Osteoblast (primary cell): ENCODE measurements at regions not wholly inside any gene's neighbourhood (a gene's known extent, or its start where the extent isn't known, plus 50 kb on each side); places are given as distances from the start of the nearest gene placed in this dataset.

Source experiments
- DNase-seq: peaks from one replicate; pipeline ENCODE4 v3.0.0; 2011; ENCODE audit warnings: low spot score, mixed read lengths; ENCODE audit not compliant: insufficient read length; ENCODE audit errors: missing footprints
- H2AFZ ChIP-seq: 2 replicates; pipeline ENCODE4 v1.6.0; 2011; ENCODE audit warnings: mild to moderate bottlenecking, low read length
- H3K27ac ChIP-seq: 2 replicates; pipeline ENCODE4 v1.5.1; 2011; ENCODE audit warnings: mild to moderate bottlenecking, low read depth, low read length, moderate library complexity
- H3K27me3 ChIP-seq: 2 replicates; pipeline ENCODE4 v1.6.0; 2012; ENCODE audit warnings: mild to moderate bottlenecking, control low read depth, inconsistent platforms, low read length, moderate library complexity; ENCODE audit not compliant: insufficient read depth
- H3K36me3 ChIP-seq: 2 replicates; pipeline ENCODE4 v1.5.1; 2011; ENCODE audit warnings: mild to moderate bottlenecking, low read length, control low read depth, moderate library complexity; ENCODE audit not compliant: insufficient read depth
- H3K4me1 ChIP-seq: 2 replicates; pipeline ENCODE4 v1.5.1; 2011; ENCODE audit warnings: mild to moderate bottlenecking, low read length, control low read depth, moderate library complexity; ENCODE audit not compliant: insufficient read depth
- H3K4me2 ChIP-seq: 2 replicates; pipeline ENCODE4 v1.6.0; 2011; ENCODE audit warnings: mild to moderate bottlenecking, low read length; ENCODE audit not compliant: insufficient read depth
- H3K4me3 ChIP-seq: fragments of 200-600 bp; sonication (generic); 3 replicates; pipeline ENCODE4 v1.5.1; 2012; ENCODE audit warnings: mild to moderate bottlenecking, low read length, inconsistent platforms; ENCODE audit not compliant: insufficient read depth
- H3K79me2 ChIP-seq: 2 replicates; pipeline ENCODE4 v1.6.0; 2012; ENCODE audit warnings: mild to moderate bottlenecking, low read length, control low read depth, inconsistent platforms; ENCODE audit not compliant: insufficient read depth
- H3K9me3 ChIP-seq: 2 replicates; pipeline ENCODE4 v1.5.1; 2011; ENCODE audit warnings: low read depth, low read length, control low read depth
- H4K20me1 ChIP-seq: 2 replicates; pipeline ENCODE4 v1.6.0; 2012; ENCODE audit warnings: mild to moderate bottlenecking, low read length, control low read depth; ENCODE audit not compliant: insufficient read depth
- TF ChIP-seq, protein P1 (sequence below): IDR thresholded peaks from 2 replicates; pipeline ENCODE4 v1.5.1; 2011; ENCODE audit warnings: mild to moderate bottlenecking, low read depth, low read length, moderate library complexity; ENCODE audit errors: extremely low read depth

DNA sequence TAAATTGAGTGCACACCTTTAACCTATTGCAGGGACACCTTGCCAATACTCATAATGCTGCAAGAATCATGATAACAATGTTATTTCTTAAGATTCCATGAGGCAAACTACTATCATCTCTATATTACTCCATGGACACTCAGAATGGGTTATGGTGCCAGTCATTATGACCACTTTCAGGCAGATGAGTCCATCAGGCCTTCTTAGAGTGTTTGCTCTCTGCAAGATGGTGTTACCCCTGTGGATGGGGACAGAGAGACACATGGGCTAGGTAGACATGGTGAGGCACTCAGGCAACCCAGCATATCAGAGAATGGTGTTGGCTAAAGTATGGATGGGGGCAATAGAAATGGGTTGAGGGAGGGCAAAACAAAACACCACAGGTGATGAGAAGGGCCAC is 59.7 kb downstream of the XCL2 start:
- DNase-seq, result no peak
- H3K4me3 ChIP-seq, result no peak overlapping the region
- no peak overlapping the region for H2AFZ ChIP-seq
- peaks cover 26% of the 10 kb centered on the region for H3K4me1 ChIP-seq
- H3K4me2 ChIP-seq, result no peak overlapping the region
- H3K9me3 ChIP-seq, result no peaks in the 10 kb centered on the region
- TF ChIP-seq, protein P1, sequence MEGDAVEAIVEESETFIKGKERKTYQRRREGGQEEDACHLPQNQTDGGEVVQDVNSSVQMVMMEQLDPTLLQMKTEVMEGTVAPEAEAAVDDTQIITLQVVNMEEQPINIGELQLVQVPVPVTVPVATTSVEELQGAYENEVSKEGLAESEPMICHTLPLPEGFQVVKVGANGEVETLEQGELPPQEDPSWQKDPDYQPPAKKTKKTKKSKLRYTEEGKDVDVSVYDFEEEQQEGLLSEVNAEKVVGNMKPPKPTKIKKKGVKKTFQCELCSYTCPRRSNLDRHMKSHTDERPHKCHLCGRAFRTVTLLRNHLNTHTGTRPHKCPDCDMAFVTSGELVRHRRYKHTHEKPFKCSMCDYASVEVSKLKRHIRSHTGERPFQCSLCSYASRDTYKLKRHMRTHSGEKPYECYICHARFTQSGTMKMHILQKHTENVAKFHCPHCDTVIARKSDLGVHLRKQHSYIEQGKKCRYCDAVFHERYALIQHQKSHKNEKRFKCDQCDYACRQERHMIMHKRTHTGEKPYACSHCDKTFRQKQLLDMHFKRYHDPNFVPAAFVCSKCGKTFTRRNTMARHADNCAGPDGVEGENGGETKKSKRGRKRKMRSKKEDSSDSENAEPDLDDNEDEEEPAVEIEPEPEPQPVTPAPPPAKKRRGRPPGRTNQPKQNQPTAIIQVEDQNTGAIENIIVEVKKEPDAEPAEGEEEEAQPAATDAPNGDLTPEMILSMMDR, result no peak
- no peaks in the 10 kb centered on the region for H4K20me1 ChIP-seq
- no peaks in the 10 kb centered on the region for H3K27me3 ChIP-seq
- no peaks in the 10 kb centered on the region for H3K36me3 ChIP-seq
- no peaks in the 10 kb centered on the region for H3K79me2 ChIP-seq
- no peak overlapping the region for H3K27ac ChIP-seq

DNA sequence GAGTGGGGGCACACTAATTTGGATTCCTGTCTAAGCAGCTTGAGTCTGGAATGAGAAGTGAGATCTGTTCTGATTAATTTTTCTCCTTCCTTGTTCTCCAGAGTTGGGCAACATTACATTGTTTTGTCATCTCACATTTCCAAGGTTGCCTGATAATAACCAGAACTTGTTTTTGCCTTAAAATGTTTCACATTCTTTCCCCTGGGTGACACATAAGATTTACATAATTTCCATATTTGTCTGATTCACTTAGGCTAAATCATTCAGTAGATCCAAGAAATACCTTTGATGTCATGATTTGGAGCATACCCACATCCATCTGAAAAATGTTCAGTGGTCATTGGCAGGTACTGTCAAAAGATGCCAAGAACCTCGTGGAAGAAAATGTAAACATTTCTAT is 60.3 kb downstream of the XCL2 start:
- Histone ChIP-seq H2AFZ (no peak overlapping the region), H3K36me3 (no peaks in the 10 kb centered on the region), H3K4me3 (no peak overlapping the region), H3K79me2 (no peaks in the 10 kb centered on the region), H3K27ac (peak overlapping the region; percentile 72), H3K4me2 (peak overlapping the region; percentile 0), H3K27me3 (no peaks in the 10 kb centered on the region), H3K4me1 (peaks cover 26% of the 10 kb centered on the region), H4K20me1 (no peaks in the 10 kb centered on the region), H3K9me3 (no peaks in the 10 kb centered on the region)
- DNase-seq, result peak; percentile 42
- TF ChIP-seq, protein P1, result no peak

DNA sequence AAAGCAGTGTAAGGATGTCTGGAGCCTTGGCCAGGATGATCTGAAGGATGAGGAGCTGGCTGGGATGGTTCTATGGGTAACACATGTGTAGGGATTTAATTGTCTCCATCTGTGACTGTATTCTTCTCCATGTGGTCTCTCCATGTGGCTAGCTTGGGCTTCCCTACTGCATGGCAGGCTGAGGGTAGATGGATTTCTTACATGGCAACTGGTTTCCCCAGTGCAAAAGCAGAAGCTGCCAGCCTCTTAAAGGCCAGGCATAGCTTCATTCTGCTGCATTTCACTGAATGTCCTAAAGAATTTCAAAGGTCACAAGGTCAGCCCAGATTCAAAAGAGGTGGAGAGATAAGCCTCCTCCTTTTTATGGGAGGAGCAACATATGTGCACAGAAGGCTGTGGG is 61.7 kb downstream of the XCL2 start:
- H3K4me2 ChIP-seq, result no peak overlapping the region
- H3K27me3 ChIP-seq, result no peaks in the 10 kb centered on the region
- H3K4me1 ChIP-seq, result peaks cover 26% of the 10 kb centered on the region
- H3K79me2 ChIP-seq, result no peaks in the 10 kb centered on the region
- no peaks in the 10 kb centered on the region for H3K9me3 ChIP-seq
- TF ChIP-seq, protein P1, result no peak
- H3K27ac ChIP-seq, result no peak overlapping the region
- H3K4me3 ChIP-seq, result no peak overlapping the region
- H3K36me3 ChIP-seq, result no peaks in the 10 kb centered on the region
- DNase-seq, result no peak
- no peaks in the 10 kb centered on the region for H4K20me1 ChIP-seq
- no peak overlapping the region for H2AFZ ChIP-seq

DNA sequence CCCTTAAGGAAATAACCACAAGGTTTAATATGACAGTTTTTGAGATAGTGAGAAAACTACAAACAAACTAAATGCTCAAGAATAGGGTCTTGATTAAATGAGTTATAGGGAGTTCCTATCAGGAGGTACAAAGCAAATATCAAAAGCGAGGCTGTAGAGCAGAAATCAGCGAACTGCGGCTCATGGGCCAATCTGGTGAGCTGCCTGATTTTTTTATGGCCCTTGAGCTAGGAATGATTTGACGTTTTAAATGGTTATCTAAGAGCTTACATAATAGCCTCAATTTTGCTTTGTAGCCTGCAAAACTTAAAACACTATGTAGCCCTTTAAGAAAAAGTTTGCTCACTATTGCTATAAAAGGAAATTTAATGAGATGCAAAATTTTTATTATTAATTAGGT is 62.2 kb downstream of the XCL2 start:
- no peak overlapping the region for H3K4me3 ChIP-seq
- no peaks in the 10 kb centered on the region for H4K20me1 ChIP-seq
- no peak for DNase-seq
- H3K27ac ChIP-seq, result no peak overlapping the region
- TF ChIP-seq, protein P1, result no peak
- H2AFZ ChIP-seq, result no peak overlapping the region
- no peaks in the 10 kb centered on the region for H3K9me3 ChIP-seq
- H3K4me2 ChIP-seq, result no peak overlapping the region
- no peaks in the 10 kb centered on the region for H3K27me3 ChIP-seq
- H3K4me1 ChIP-seq, result peaks cover 26% of the 10 kb centered on the region
- H3K36me3 ChIP-seq, result no peaks in the 10 kb centered on the region
- H3K79me2 ChIP-seq, result no peaks in the 10 kb centered on the region
